Muscle of leg (tissue), 3 donors: ENCODE measurements at regions not wholly inside any gene's neighbourhood (a gene's known extent, or its start where the extent isn't known, plus 50 kb on each side); places are given as distances from the start of the nearest gene placed in this dataset.

Experiments
- DNase-seq: peaks from one replicate; pipeline ENCODE4 v3.0.0; 2013
- H3K27ac ChIP-seq: one replicate; pipeline ENCODE4 v1.5.1; 2013; ENCODE audit warnings: mild to moderate bottlenecking, low read length, control low read depth
- H3K27me3 ChIP-seq: one replicate; pipeline ENCODE4 v1.6.1; 2013; ENCODE audit warnings: low read length; ENCODE audit not compliant: control insufficient read depth, insufficient read depth
- H3K36me3 ChIP-seq: one replicate; pipeline ENCODE4 v1.6.1; 2013; ENCODE audit warnings: low read length; ENCODE audit not compliant: control insufficient read depth, insufficient read depth
- H3K4me1 ChIP-seq: one replicate; pipeline ENCODE4 v1.6.1; 2013; ENCODE audit warnings: low read length; ENCODE audit not compliant: control insufficient read depth, insufficient read depth
- H3K4me3 ChIP-seq: one replicate; pipeline ENCODE4 v1.5.1; 2013; ENCODE audit warnings: low read length, control low read depth
- H3K9me3 ChIP-seq: replicated peaks from 2 replicates; pipeline ENCODE4 v1.6.1; 2013; ENCODE audit warnings: low read depth, low read length; ENCODE audit not compliant: control insufficient read depth
- WGBS: methylation state at CpG from one replicate; pipeline ENCODE4 v1.1.5; 2013; ENCODE audit warnings: missing lambda C conversion rate; ENCODE audit not compliant: insufficient coverage; 5-methylcytosine and 5-hydroxymethylcytosine counted together

GRCh38 chr7:10146271-10146670 lies 827.4 kb upstream of the PHF14 start:
- Histone ChIP-seq H3K9me3 (no peaks in the 10 kb centered on the region), H3K4me3 (no peak overlapping the region), H3K27ac (no peak overlapping the region), H3K36me3 (no peaks in the 10 kb centered on the region), H3K4me1 (no peaks in the 10 kb centered on the region), H3K27me3 (no peaks in the 10 kb centered on the region)
- DNase-seq, result no peak
- WGBS, result no CpG with 5 or more reads among the region's 2 CpGs

- no peaks in the 10 kb centered on the region for H3K4me1 ChIP-seq
- no peaks in the 10 kb centered on the region for H3K36me3 ChIP-seq
- no peak overlapping the region for H3K4me3 ChIP-seq
- H3K27me3 ChIP-seq, result no peaks in the 10 kb centered on the region
- 86% methylated on average over 1 of the region's 2 CpGs for WGBS
- peak; percentile 33 for DNase-seq
- H3K9me3 ChIP-seq, result no peaks in the 10 kb centered on the region
- H3K27ac ChIP-seq, result no peak overlapping the region
These were observed 816.7 kb upstream of the PHF14 start for GRCh38 chr7:10156972-10157371.

DNA sequence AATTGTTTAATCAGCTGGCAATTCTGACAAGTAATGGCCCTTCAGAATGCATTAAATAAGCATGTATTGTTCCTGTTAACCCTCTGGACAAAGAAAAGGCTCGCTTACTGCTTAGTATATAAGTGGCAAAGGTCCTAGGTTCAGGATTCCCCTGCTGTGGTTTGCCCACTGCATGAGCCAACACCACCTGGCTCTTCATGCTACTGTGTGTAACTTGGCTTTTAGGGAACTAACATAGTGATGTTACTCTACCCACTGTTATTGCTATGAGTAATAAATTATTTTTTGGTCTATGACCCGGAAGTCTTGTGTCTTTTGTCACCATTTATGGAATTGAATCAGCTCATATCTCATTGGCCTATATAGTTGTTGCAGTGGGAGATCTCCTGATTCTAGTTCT lies 791.7 kb upstream of the PHF14 start:
- no peaks in the 10 kb centered on the region for H3K9me3 ChIP-seq
- H3K27me3 ChIP-seq, result no peaks in the 10 kb centered on the region
- H3K36me3 ChIP-seq, result no peaks in the 10 kb centered on the region
- WGBS, result 83% methylated on average over 1 of the region's 2 CpGs
- H3K4me1 ChIP-seq, result no peaks in the 10 kb centered on the region
- no peak overlapping the region for H3K27ac ChIP-seq
- H3K4me3 ChIP-seq, result no peak overlapping the region
- DNase-seq, result no peak

GRCh38 chr7:10192074-10192473 lies 781.6 kb upstream of the PHF14 start:
- Histone ChIP-seq H3K9me3 (no peaks in the 10 kb centered on the region), H3K4me3 (no peak overlapping the region), H3K27ac (no peak overlapping the region), H3K27me3 (no peaks in the 10 kb centered on the region), H3K36me3 (no peaks in the 10 kb centered on the region), H3K4me1 (no peaks in the 10 kb centered on the region)
- DNase-seq, result no peak
- no CpG with 5 or more reads among the region's 3 CpGs for WGBS

GRCh38 chr7:10205696-10206095 lies 768.0 kb upstream of the PHF14 start:
- no peaks in the 10 kb centered on the region for H3K27me3 ChIP-seq
- H3K4me3 ChIP-seq, result no peak overlapping the region
- no peak for DNase-seq
- no peaks in the 10 kb centered on the region for H3K4me1 ChIP-seq
- H3K27ac ChIP-seq, result no peak overlapping the region
- WGBS, result no CpG with 5 or more reads among the region's 1 CpG
- no peaks in the 10 kb centered on the region for H3K9me3 ChIP-seq
- no peaks in the 10 kb centered on the region for H3K36me3 ChIP-seq

GRCh38 chr7:10210000-10210399 lies 763.7 kb upstream of the PHF14 start:
- Histone ChIP-seq H3K36me3 (no peaks in the 10 kb centered on the region), H3K27ac (no peak overlapping the region), H3K4me3 (no peak overlapping the region), H3K27me3 (no peaks in the 10 kb centered on the region), H3K9me3 (peaks cover 9% of the 10 kb centered on the region), H3K4me1 (no peaks in the 10 kb centered on the region)
- no peak for DNase-seq
- WGBS, result 75% methylated on average over 3 of the region's 4 CpGs

- Histone ChIP-seq H3K4me3 (no peak overlapping the region), H3K27ac (no peak overlapping the region), H3K27me3 (no peaks in the 10 kb centered on the region), H3K4me1 (no peaks in the 10 kb centered on the region), H3K36me3 (no peaks in the 10 kb centered on the region), H3K9me3 (peaks cover 9% of the 10 kb centered on the region)
- DNase-seq, result no peak
- WGBS, result no CpG with 5 or more reads among the region's 1 CpG
These were observed 762.7 kb upstream of the PHF14 start for GRCh38 chr7:10211016-10211415.

- H3K4me3 ChIP-seq, result no peak overlapping the region
- no CpG with 5 or more reads among the region's 4 CpGs for WGBS
- no peak for DNase-seq
- H3K36me3 ChIP-seq, result no peaks in the 10 kb centered on the region
- peaks cover 9% of the 10 kb centered on the region for H3K9me3 ChIP-seq
- no peaks in the 10 kb centered on the region for H3K4me1 ChIP-seq
- H3K27me3 ChIP-seq, result no peaks in the 10 kb centered on the region
- H3K27ac ChIP-seq, result no peak overlapping the region
These were observed 761.8 kb upstream of the PHF14 start for GRCh38 chr7:10211861-10212260.

DNA sequence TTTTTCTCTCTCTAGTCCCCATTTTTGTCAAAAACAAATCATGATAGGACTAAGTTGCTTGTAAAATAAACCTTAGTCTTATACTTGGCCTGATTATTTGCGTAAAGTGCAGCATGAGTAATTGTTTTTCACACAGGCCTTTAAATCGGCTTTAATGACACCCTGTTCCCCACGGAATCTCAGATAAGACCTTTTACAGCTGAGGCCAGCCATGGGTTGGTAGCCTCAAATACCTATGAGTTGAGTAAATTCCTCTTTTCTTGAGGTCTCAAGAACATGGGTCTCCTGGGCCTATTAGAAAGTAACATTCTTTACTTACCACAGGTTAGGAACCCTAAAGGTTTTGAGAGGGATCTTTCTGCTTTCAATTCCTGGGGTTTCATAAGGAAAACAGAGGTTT lies 761.0 kb upstream of the PHF14 start:
- H3K27me3 ChIP-seq, result no peaks in the 10 kb centered on the region
- no peaks in the 10 kb centered on the region for H3K36me3 ChIP-seq
- DNase-seq, result no peak
- H3K9me3 ChIP-seq, result peaks cover 9% of the 10 kb centered on the region
- H3K4me3 ChIP-seq, result no peak overlapping the region
- no peaks in the 10 kb centered on the region for H3K4me1 ChIP-seq
- WGBS, result 71% methylated on average over 2 of the region's 3 CpGs
- H3K27ac ChIP-seq, result no peak overlapping the region

DNA sequence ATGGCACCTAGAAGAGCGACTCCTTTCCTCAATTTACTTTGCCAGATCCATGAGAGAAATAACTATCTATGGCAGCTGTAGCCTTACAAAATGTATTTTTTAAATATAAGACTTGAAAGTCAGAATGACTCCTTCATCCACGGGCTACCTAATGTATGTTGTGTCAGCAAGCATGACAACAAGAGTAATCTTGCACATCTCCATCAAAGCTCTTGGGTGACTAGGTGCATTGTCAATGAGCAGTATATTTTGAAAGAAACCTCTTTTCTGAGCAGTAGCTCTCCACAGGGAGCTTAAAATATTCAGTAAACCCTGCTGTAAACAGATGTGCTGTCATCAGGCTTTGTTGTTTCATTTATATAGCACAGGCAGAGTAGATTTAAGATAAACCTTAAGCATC lies 757.2 kb upstream of the PHF14 start:
- no peak overlapping the region for H3K4me3 ChIP-seq
- no peaks in the 10 kb centered on the region for H3K27me3 ChIP-seq
- H3K9me3 ChIP-seq, result peaks cover 9% of the 10 kb centered on the region
- DNase-seq, result no peak
- no peaks in the 10 kb centered on the region for H3K36me3 ChIP-seq
- no CpG with 5 or more reads among the region's 2 CpGs for WGBS
- H3K4me1 ChIP-seq, result no peaks in the 10 kb centered on the region
- H3K27ac ChIP-seq, result no peak overlapping the region

- Histone ChIP-seq H3K27ac (no peak overlapping the region), H3K4me1 (no peaks in the 10 kb centered on the region), H3K9me3 (no peaks in the 10 kb centered on the region), H3K27me3 (no peaks in the 10 kb centered on the region), H3K36me3 (no peaks in the 10 kb centered on the region), H3K4me3 (no peak overlapping the region)
- no peak for DNase-seq
These were observed 752.6 kb upstream of the PHF14 start for GRCh38 chr7:10221084-10221483.
